ENCODE measurements at regions not wholly inside any gene's neighbourhood (a gene's known extent, or its start where the extent isn't known, plus 50 kb on each side); places are given as distances from the start of the nearest gene placed in this dataset.

GRCh38 chr9:8156346-8156745 lies 356.8 kb upstream of the DMAC1 start:
- no peak for DNase-seq
- no peaks in the 10 kb centered on the region for H3K4me1 ChIP-seq (ENCODE audit: low read length)
- no peak overlapping the region for H3K9ac ChIP-seq (ENCODE audit: low read length)
- no peak overlapping the region for H2AFZ ChIP-seq (ENCODE audit: low read length)
- no peaks in the 10 kb centered on the region for H3K79me2 ChIP-seq (ENCODE audit: low read length)
- peaks cover 32% of the 10 kb centered on the region for H3K9me3 ChIP-seq (ENCODE audit: low read length)
- no peak overlapping the region for H3K4me3 ChIP-seq (ENCODE audit: low read length)
- H3K4me2 ChIP-seq (ENCODE audit: low read depth, low read length, poor library complexity, severe bottlenecking), result no peak overlapping the region
- H3K36me3 ChIP-seq (ENCODE audit: insufficient read depth, low read length), result no peaks in the 10 kb centered on the region
- H3K27me3 ChIP-seq (ENCODE audit: low read length), result no peaks in the 10 kb centered on the region
- H3K27ac ChIP-seq (ENCODE audit: low read length), result no peak overlapping the region
- no peaks in the 10 kb centered on the region for H3K9me2 ChIP-seq (replicated peaks; ENCODE audit: insufficient read depth, low read length)
- no peaks in the 10 kb centered on the region for H4K20me1 ChIP-seq (ENCODE audit: insufficient read depth, low read depth, low read length)

- no peak overlapping the region for H3K27ac ChIP-seq (ENCODE audit: low read length)
- no peaks in the 10 kb centered on the region for H3K27me3 ChIP-seq (ENCODE audit: low read length)
- H3K79me2 ChIP-seq (ENCODE audit: low read length), result no peaks in the 10 kb centered on the region
- peaks cover 35% of the 10 kb centered on the region for H3K9me3 ChIP-seq (ENCODE audit: low read length)
- H3K36me3 ChIP-seq (ENCODE audit: insufficient read depth, low read length), result no peaks in the 10 kb centered on the region
- H2AFZ ChIP-seq (ENCODE audit: low read length), result no peak overlapping the region
- H3K9ac ChIP-seq (ENCODE audit: low read length), result no peak overlapping the region
- no peaks in the 10 kb centered on the region for H4K20me1 ChIP-seq (ENCODE audit: insufficient read depth, low read depth, low read length)
- H3K4me1 ChIP-seq (ENCODE audit: low read length), result no peaks in the 10 kb centered on the region
- no peak overlapping the region for H3K4me3 ChIP-seq (ENCODE audit: low read length)
- DNase-seq, result no peak
- no peaks in the 10 kb centered on the region for H3K9me2 ChIP-seq (replicated peaks; ENCODE audit: insufficient read depth, low read length)
- no peak overlapping the region for H3K4me2 ChIP-seq (ENCODE audit: low read depth, low read length, poor library complexity, severe bottlenecking)
Measured at GRCh38 chr9:8155706-8156105, 356.1 kb upstream of the DMAC1 start.

- H3K4me3 ChIP-seq (ENCODE audit: low read length), result no peak overlapping the region
- no peaks in the 10 kb centered on the region for H3K9me2 ChIP-seq (replicated peaks; ENCODE audit: insufficient read depth, low read length)
- peaks cover 24% of the 10 kb centered on the region for H3K9me3 ChIP-seq (ENCODE audit: low read length)
- H3K4me1 ChIP-seq (ENCODE audit: low read length), result no peaks in the 10 kb centered on the region
- H2AFZ ChIP-seq (ENCODE audit: low read length), result no peak overlapping the region
- no peaks in the 10 kb centered on the region for H3K79me2 ChIP-seq (ENCODE audit: low read length)
- H3K4me2 ChIP-seq (ENCODE audit: low read depth, low read length, poor library complexity, severe bottlenecking), result no peak overlapping the region
- H3K9ac ChIP-seq (ENCODE audit: low read length), result no peak overlapping the region
- H4K20me1 ChIP-seq (ENCODE audit: insufficient read depth, low read depth, low read length), result no peaks in the 10 kb centered on the region
- DNase-seq, result no peak
- H3K36me3 ChIP-seq (ENCODE audit: insufficient read depth, low read length), result no peaks in the 10 kb centered on the region
- H3K27me3 ChIP-seq (ENCODE audit: low read length), result no peaks in the 10 kb centered on the region
- no peak overlapping the region for H3K27ac ChIP-seq (ENCODE audit: low read length)
Measured at GRCh38 chr9:8143677-8144076, 344.1 kb upstream of the DMAC1 start.

GRCh38 chr9:8140557-8140956 lies 341.0 kb upstream of the DMAC1 start:
- Histone ChIP-seq H3K79me2 (ENCODE audit: low read length) (no peaks in the 10 kb centered on the region), H3K9me3 (ENCODE audit: low read length) (peaks cover 31% of the 10 kb centered on the region), H3K27me3 (ENCODE audit: low read length) (no peaks in the 10 kb centered on the region), H3K27ac (ENCODE audit: low read length) (no peak overlapping the region), H3K4me1 (ENCODE audit: low read length) (no peaks in the 10 kb centered on the region), H2AFZ (ENCODE audit: low read length) (no peak overlapping the region), H4K20me1 (ENCODE audit: insufficient read depth, low read depth, low read length) (no peaks in the 10 kb centered on the region), H3K4me2 (ENCODE audit: low read depth, low read length, poor library complexity, severe bottlenecking) (no peak overlapping the region), H3K36me3 (ENCODE audit: insufficient read depth, low read length) (no peaks in the 10 kb centered on the region), H3K9me2 (replicated peaks; ENCODE audit: insufficient read depth, low read length) (no peaks in the 10 kb centered on the region), H3K4me3 (ENCODE audit: low read length) (no peak overlapping the region), H3K9ac (ENCODE audit: low read length) (no peak overlapping the region)
- no peak for DNase-seq

- peaks cover 32% of the 10 kb centered on the region for H3K9me3 ChIP-seq (ENCODE audit: low read length)
- no peak for DNase-seq
- no peaks in the 10 kb centered on the region for H3K36me3 ChIP-seq (ENCODE audit: insufficient read depth, low read length)
Measured at GRCh38 chr9:8139756-8140155, 340.2 kb upstream of the DMAC1 start.

DNA sequence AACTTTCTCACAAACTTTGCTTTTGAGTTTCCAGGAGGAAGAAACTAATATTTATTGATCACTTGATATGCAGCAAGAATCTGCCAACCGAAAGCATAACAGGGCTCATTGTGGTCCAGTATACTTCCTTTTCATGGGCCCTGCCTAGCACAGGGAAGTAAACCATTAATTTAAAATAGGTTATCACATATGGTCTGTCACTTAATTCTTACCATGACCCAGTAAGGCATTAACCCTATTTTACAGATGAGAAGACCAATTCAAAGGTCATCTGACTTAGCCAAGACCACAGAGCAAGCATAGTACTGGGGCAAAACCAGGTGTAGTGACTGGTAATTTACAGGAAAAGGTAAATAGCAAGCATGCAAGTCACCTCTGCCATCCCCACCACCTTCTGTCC lies 336.9 kb upstream of the DMAC1 start:
- Histone ChIP-seq H3K36me3 (ENCODE audit: insufficient read depth, low read length) (no peaks in the 10 kb centered on the region), H3K79me2 (ENCODE audit: low read length) (no peaks in the 10 kb centered on the region), H3K4me3 (ENCODE audit: low read length) (no peak overlapping the region), H3K27ac (ENCODE audit: low read length) (no peak overlapping the region), H3K9me2 (replicated peaks; ENCODE audit: insufficient read depth, low read length) (no peaks in the 10 kb centered on the region), H3K4me1 (ENCODE audit: low read length) (no peaks in the 10 kb centered on the region), H3K9me3 (ENCODE audit: low read length) (peaks cover 17% of the 10 kb centered on the region), H3K27me3 (ENCODE audit: low read length) (no peaks in the 10 kb centered on the region), H4K20me1 (ENCODE audit: insufficient read depth, low read depth, low read length) (no peaks in the 10 kb centered on the region), H3K4me2 (ENCODE audit: low read depth, low read length, poor library complexity, severe bottlenecking) (no peak overlapping the region), H2AFZ (ENCODE audit: low read length) (no peak overlapping the region), H3K9ac (ENCODE audit: low read length) (no peak overlapping the region)
- DNase-seq, result no peak

More at GRCh38 chr9:8139756-8140155, 340.2 kb upstream of the DMAC1 start:
- H3K9ac ChIP-seq (ENCODE audit: low read length), result no peak overlapping the region
- H2AFZ ChIP-seq (ENCODE audit: low read length), result no peak overlapping the region
- no peak overlapping the region for H3K4me2 ChIP-seq (ENCODE audit: low read depth, low read length, poor library complexity, severe bottlenecking)
- no peaks in the 10 kb centered on the region for H3K9me2 ChIP-seq (replicated peaks; ENCODE audit: insufficient read depth, low read length)
- no peak overlapping the region for H3K27ac ChIP-seq (ENCODE audit: low read length)
- H4K20me1 ChIP-seq (ENCODE audit: insufficient read depth, low read depth, low read length), result no peaks in the 10 kb centered on the region
- no peaks in the 10 kb centered on the region for H3K79me2 ChIP-seq (ENCODE audit: low read length)
- H3K4me1 ChIP-seq (ENCODE audit: low read length), result no peaks in the 10 kb centered on the region
- no peaks in the 10 kb centered on the region for H3K27me3 ChIP-seq (ENCODE audit: low read length)
- H3K4me3 ChIP-seq (ENCODE audit: low read length), result no peak overlapping the region

DNA sequence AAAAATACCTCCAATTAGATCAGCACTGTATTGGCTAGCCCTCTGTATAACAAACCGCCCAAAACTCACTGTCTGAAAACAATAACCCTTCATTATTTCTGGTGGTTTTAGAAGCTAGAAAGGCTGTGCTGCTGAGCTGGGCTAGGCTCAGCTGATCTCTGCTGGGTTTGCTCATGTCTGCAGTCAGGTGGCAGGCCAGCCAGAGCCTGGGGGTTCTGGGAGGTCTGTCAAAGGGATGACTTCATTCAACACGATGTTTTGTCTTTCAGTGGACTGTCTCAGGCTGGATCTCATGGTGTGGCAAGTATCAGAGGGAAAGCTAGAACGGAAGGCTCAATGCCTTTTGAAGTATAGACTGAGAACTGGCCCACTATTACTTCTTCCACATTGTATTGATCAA lies 335.1 kb upstream of the DMAC1 start:
- no peaks in the 10 kb centered on the region for H3K9me2 ChIP-seq (replicated peaks; ENCODE audit: insufficient read depth, low read length)
- H3K79me2 ChIP-seq (ENCODE audit: low read length), result no peaks in the 10 kb centered on the region
- no peaks in the 10 kb centered on the region for H3K27me3 ChIP-seq (ENCODE audit: low read length)
- H3K36me3 ChIP-seq (ENCODE audit: insufficient read depth, low read length), result no peaks in the 10 kb centered on the region
- DNase-seq, result no peak
- H3K4me2 ChIP-seq (ENCODE audit: low read depth, low read length, poor library complexity, severe bottlenecking), result no peak overlapping the region
- no peak overlapping the region for H3K4me3 ChIP-seq (ENCODE audit: low read length)
- no peaks in the 10 kb centered on the region for H4K20me1 ChIP-seq (ENCODE audit: insufficient read depth, low read depth, low read length)
- peaks cover 17% of the 10 kb centered on the region for H3K9me3 ChIP-seq (ENCODE audit: low read length)
- no peak overlapping the region for H3K27ac ChIP-seq (ENCODE audit: low read length)
- H3K9ac ChIP-seq (ENCODE audit: low read length), result no peak overlapping the region
- no peak overlapping the region for H2AFZ ChIP-seq (ENCODE audit: low read length)
- no peaks in the 10 kb centered on the region for H3K4me1 ChIP-seq (ENCODE audit: low read length)

DNA sequence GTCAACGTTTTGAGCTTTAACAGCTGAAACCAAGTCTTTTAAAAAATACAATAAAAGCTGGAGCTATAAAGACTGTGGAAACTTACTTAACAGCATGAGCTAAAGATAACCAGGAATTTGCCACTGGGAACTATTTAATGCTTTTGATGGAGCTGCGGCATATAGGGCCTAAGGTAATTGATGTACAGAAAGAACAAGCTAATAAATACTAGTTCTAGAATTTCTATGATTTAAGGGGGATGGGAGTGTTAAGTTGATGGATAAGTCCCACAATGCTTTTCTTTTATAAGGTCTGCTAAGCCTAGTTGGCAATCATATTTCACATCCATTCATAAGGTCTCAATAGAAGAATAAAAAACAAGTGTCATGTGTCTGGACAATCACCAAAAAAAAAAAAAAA lies 334.0 kb upstream of the DMAC1 start:
- Histone ChIP-seq H3K9me2 (replicated peaks; ENCODE audit: insufficient read depth, low read length) (no peaks in the 10 kb centered on the region), H2AFZ (ENCODE audit: low read length) (no peak overlapping the region), H3K4me1 (ENCODE audit: low read length) (no peaks in the 10 kb centered on the region), H3K27me3 (ENCODE audit: low read length) (no peaks in the 10 kb centered on the region), H3K36me3 (ENCODE audit: insufficient read depth, low read length) (no peaks in the 10 kb centered on the region), H3K27ac (ENCODE audit: low read length) (no peak overlapping the region), H3K79me2 (ENCODE audit: low read length) (no peaks in the 10 kb centered on the region), H3K9me3 (ENCODE audit: low read length) (peaks cover 13% of the 10 kb centered on the region), H3K4me3 (ENCODE audit: low read length) (no peak overlapping the region), H3K9ac (ENCODE audit: low read length) (no peak overlapping the region), H3K4me2 (ENCODE audit: low read depth, low read length, poor library complexity, severe bottlenecking) (no peak overlapping the region), H4K20me1 (ENCODE audit: insufficient read depth, low read depth, low read length) (no peaks in the 10 kb centered on the region)
- DNase-seq, result no peak

DNA sequence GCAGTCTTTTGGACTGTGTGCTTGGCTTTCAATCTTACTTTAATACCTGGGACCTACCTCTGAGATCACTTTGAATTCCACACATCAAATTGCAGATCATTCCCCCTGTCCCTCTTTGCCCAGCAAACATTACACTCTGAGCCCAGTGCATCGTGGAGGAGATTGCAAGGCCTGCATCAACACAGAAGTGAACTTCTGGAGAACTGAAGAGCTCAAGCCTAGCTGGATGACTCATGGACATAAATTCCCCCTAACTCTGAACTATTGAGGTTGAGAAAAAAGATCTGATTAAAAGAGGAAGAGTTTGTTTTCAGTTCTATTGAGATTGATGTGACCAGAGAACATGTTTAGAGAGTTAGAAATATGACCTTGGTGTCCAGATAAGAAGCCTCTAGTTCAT lies 316.0 kb upstream of the DMAC1 start:
- Histone ChIP-seq H3K4me2 (ENCODE audit: low read depth, low read length, poor library complexity, severe bottlenecking) (no peak overlapping the region), H3K27ac (ENCODE audit: low read length) (no peak overlapping the region), H3K9ac (ENCODE audit: low read length) (no peak overlapping the region), H2AFZ (ENCODE audit: low read length) (no peak overlapping the region), H4K20me1 (ENCODE audit: insufficient read depth, low read depth, low read length) (no peaks in the 10 kb centered on the region), H3K27me3 (ENCODE audit: low read length) (no peaks in the 10 kb centered on the region), H3K9me2 (replicated peaks; ENCODE audit: insufficient read depth, low read length) (no peaks in the 10 kb centered on the region), H3K4me3 (ENCODE audit: low read length) (no peak overlapping the region), H3K4me1 (ENCODE audit: low read length) (no peaks in the 10 kb centered on the region), H3K79me2 (ENCODE audit: low read length) (no peaks in the 10 kb centered on the region), H3K36me3 (ENCODE audit: insufficient read depth, low read length) (no peaks in the 10 kb centered on the region), H3K9me3 (ENCODE audit: low read length) (peaks cover 19% of the 10 kb centered on the region)
- no peak for DNase-seq

Measured in Karpas-422 (cell line).